Activated T-cell treated with anti-CD3 and anti-CD28 coated beads, Interleukin-2, amount 50 U/mL, for 72 hours (primary cell): ENCODE measurements at regions not wholly inside any gene's neighbourhood (a gene's known extent, or its start where the extent isn't known, plus 50 kb on each side); places are given as distances from the start of the nearest gene placed in this dataset.
"Not testable (repeated sequence)": the region's sequence is repeated elsewhere in the genome, so short reads cannot be mapped to it uniquely, and the experiment has no call there.

Source experiments
- ATAC-seq, 2 donors: fragments of 150-1000 bp; cut with Tn5 transposase; replicated peaks in 1 of 2; 2 replicates each; pipeline ENCODE4 v1.10.0; 2021; ENCODE audit warnings: moderate library complexity in 2 of 2, mild to moderate bottlenecking in 1 of 2
- DNase-seq, 2 donors: peaks; one replicate each; pipeline ENCODE4 v3.0.0; 2021 to 2022; ENCODE audit warnings: mixed read lengths in 1 of 2
- H3K27ac Mint-ChIP-seq: one replicate; pipeline ENCODE4 v1.8.0; 2022; ENCODE audit warnings: mild to moderate bottlenecking, moderate library complexity, mixed read lengths
- H3K27me3 Mint-ChIP-seq: one replicate; pipeline ENCODE4 v1.8.0; 2022; ENCODE audit warnings: low read depth, mixed read lengths
- H3K36me3 Mint-ChIP-seq, 2 donors: one replicate each; pipeline ENCODE4 v1.8.0; 2022; ENCODE audit warnings: mixed read lengths in 2 of 2, mild to moderate bottlenecking in 1 of 2; ENCODE audit not compliant: insufficient read depth in 2 of 2
- H3K4me1 Mint-ChIP-seq: one replicate; pipeline ENCODE4 v1.8.0; 2022; ENCODE audit warnings: low read depth, mixed read lengths
- H3K4me3 Mint-ChIP-seq, 2 donors: one replicate each; pipeline ENCODE4 v1.8.0; 2022; ENCODE audit warnings: mild to moderate bottlenecking in 2 of 2, mixed read lengths in 2 of 2, moderate library complexity in 2 of 2
- H3K9me3 Mint-ChIP-seq, 2 donors: one replicate each; pipeline ENCODE4 v1.8.0; 2022; ENCODE audit warnings: mixed read lengths in 2 of 2

- H3K9me3 Mint-ChIP-seq, H3K27ac Mint-ChIP-seq, DNase-seq, ATAC-seq, H3K4me1 Mint-ChIP-seq, H3K4me3 Mint-ChIP-seq: not testable (repeated sequence)
- Mint-ChIP-seq H3K27me3 (peaks cover 40% of the 10 kb centered on the region), H3K36me3 (peaks cover 5 to 11% of the 10 kb centered on the region in 2 donors)
Measured at GRCh38 chrX:13408599-13408998, 88.7 kb upstream of the ATXN3L start.

DNA sequence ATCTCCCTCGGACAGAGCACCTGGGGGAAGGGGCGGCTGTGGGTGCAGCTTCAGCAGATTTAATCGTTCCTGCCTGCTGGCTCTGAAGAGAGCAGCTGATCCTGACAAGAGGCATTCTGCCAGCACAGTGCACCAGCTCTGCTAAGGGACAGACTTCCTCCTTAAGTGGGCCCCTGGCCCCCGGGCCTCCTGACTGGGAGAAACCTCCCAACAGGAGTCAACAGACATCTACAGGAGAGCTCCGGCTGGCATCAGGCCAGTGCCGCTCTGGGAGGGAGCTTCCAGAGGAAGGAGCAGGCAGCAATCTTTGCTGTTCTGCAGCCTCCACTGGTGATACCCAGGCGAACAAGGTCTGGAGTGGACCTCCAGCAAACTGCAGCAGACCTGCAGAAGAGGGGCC, 84.9 kb upstream of the ATXN3L start:
- not testable (repeated sequence) for ATAC-seq, H3K9me3 Mint-ChIP-seq, DNase-seq, H3K4me1 Mint-ChIP-seq, H3K27ac Mint-ChIP-seq, H3K4me3 Mint-ChIP-seq
- Mint-ChIP-seq H3K27me3 (peaks cover 37% of the 10 kb centered on the region), H3K36me3 (peaks cover 5 to 11% of the 10 kb centered on the region in 2 donors)

DNA sequence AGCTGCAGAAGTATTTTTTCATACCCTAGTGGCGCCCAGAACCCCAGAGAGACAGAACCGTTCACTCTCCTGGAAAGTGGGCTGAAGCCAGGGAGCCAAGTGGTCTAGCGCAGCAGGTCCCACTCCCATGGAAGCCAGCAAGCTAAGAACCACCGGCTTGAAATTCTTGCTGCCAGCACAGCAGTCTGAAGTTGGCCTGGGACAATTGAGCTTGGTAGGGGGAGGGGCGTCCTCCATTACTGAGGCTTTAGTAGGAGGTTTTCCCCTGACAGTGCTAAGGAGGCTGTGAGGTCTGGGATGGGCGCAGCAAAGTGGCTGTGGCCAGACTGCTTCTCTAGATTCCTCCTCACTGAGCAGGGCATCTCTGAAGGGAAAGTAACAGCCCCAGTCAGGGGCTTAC, 84.5 kb upstream of the ATXN3L start:
- DNase-seq, result no peak
- Mint-ChIP-seq H3K4me1 (no peaks in the 10 kb centered on the region), H3K36me3 (peaks cover 5 to 11% of the 10 kb centered on the region in 2 donors), H3K27me3 (peaks cover 37% of the 10 kb centered on the region), H3K27ac (no peak overlapping the region), H3K4me3 (no peak overlapping the region), H3K9me3 (peaks cover 5 to 8% of the 10 kb centered on the region in 2 donors)
- no peak for ATAC-seq

DNA sequence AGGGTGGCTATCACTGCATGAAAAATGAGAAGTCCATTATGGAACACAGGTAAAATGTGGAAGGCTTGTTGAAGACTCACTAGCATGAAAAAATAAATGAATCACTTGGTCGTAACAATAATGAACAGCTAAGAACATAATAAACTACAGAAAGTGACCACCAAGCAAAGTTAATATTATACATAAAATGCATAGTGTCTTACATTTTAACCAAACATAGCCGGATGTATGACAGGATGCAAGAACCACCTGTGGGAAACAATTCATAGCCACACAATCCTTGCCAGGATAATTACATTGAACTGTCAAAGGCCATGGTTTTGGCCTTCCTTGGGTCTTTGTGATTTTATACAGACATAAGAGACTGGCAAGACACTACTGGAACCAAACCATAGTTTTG, 81.9 kb upstream of the ATXN3L start:
- Mint-ChIP-seq H3K4me3 (no peak overlapping the region), H3K9me3 (peaks cover 3 to 5% of the 10 kb centered on the region in 2 donors), H3K36me3 (peaks cover under 1 to 2% of the 10 kb centered on the region in 2 donors), H3K4me1 (peaks cover 10% of the 10 kb centered on the region), H3K27ac (no peak overlapping the region), H3K27me3 (peaks cover 29% of the 10 kb centered on the region)
- ATAC-seq (no peak), DNase-seq (no peak)

DNA sequence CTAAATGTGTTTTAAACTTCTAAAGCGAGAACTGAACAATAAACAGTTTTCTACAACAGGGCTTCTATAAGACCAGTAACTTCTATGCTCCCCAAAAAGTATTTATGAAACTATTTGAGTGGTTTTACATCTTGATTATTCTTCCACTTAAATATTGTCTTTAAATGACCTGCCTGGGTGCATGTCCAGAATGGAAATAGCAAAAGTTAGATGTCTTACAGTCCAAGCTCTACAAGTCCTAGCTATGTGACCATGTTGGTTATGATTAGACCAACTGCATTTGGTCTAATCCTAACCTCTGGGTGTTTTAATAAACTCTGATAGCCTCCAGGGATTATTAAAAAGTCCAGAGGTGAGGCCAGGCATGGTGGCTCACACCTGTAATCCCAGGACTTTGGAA, 79.0 kb upstream of the ATXN3L start:
- peaks cover 41% of the 10 kb centered on the region for H3K27me3 Mint-ChIP-seq
- no peak overlapping the region for H3K27ac Mint-ChIP-seq

DNA sequence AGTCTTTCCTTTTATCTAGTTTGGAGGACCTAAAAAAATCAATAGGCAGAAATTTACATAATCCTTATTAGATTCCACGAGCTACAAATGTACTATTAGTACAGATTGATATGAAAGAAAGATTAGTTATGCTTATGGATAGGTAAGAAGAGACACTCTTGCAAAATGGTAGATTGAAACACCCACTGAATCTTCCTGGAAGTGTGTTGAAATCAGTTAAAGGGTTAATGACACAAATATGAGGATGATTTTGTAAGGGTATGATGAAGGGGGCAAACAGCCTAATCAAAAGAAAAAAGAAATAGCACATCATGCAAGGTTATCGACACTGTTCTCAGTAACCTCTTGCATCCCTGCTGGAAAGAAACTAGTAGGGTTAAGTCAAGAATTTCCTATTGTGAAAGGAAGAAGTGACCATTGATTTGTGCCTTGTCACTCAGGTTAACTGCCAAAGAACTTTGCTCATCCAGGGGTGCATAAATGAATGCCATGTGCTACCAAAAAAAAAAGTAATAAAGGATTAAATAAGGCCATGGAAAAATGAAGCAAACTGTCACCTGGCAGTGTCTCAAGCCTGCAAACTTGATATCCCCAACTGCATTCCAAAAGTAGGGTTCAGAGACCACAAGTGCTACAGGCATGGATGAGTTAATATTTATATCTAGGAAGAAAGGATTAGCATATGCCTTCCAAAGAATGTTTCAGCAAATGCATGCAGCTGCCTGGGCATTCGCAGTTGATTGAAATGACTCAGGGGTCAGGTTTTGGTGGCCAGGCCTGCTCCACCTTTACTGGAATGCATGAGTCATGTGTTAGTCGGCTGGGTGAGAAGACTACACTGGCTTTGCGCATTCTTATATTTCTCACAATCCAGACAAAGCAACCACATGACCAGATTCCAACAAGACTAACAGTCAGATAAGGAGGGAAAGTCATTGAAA, 78.3 kb upstream of the ATXN3L start:
- Mint-ChIP-seq H3K27me3 (peaks cover 46% of the 10 kb centered on the region), H3K36me3 (peaks cover 1 to 2% of the 10 kb centered on the region in 2 donors), H3K4me3 (peak overlapping the region in 1 of 2 donors; percentile 27), H3K27ac (no peak overlapping the region), H3K4me1 (peaks cover 14% of the 10 kb centered on the region), H3K9me3 (peaks cover 12 to 13% of the 10 kb centered on the region in 2 donors)
- DNase-seq (peak; percentile 38), ATAC-seq (peak; percentile 87 to 96)

More for the DNA sequence above, 79.0 kb upstream of the ATXN3L start:
- no peak for DNase-seq
- H3K4me3 Mint-ChIP-seq, result no peak overlapping the region
- H3K4me1 Mint-ChIP-seq, result peaks cover 14% of the 10 kb centered on the region
- peaks cover 0 to 2% of the 10 kb centered on the region in 2 donors for H3K36me3 Mint-ChIP-seq
- ATAC-seq, result no peak
- H3K9me3 Mint-ChIP-seq, result peaks cover 10 to 13% of the 10 kb centered on the region in 2 donors

DNA sequence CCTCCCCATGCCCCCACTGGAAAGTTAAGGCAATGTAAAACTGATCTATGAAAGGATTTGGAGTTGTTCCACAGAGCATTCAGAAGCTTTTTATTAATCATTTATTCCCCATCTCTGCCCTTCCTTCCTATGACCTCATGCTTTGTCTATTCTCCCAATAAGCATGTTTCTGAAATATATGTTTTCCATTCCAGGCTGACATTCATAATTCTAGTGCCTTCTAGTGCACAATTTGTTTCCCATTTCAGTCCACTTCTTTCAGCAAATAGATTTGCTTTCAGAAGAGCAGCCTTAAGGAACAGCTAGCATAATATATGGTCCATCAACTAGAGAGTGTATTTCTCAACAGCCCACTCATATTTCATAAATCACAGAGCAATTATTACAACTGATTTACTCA, 77.1 kb upstream of the ATXN3L start:
- peaks cover 1 to 2% of the 10 kb centered on the region in 2 donors for H3K36me3 Mint-ChIP-seq
- peaks cover 14% of the 10 kb centered on the region for H3K4me1 Mint-ChIP-seq
- H3K9me3 Mint-ChIP-seq, result peaks cover 13% of the 10 kb centered on the region in 2 donors
- H3K27me3 Mint-ChIP-seq, result peaks cover 46% of the 10 kb centered on the region
- no peak overlapping the region for H3K27ac Mint-ChIP-seq
- ATAC-seq (no peak), DNase-seq (no peak)
- H3K4me3 Mint-ChIP-seq, result no peak overlapping the region

DNA sequence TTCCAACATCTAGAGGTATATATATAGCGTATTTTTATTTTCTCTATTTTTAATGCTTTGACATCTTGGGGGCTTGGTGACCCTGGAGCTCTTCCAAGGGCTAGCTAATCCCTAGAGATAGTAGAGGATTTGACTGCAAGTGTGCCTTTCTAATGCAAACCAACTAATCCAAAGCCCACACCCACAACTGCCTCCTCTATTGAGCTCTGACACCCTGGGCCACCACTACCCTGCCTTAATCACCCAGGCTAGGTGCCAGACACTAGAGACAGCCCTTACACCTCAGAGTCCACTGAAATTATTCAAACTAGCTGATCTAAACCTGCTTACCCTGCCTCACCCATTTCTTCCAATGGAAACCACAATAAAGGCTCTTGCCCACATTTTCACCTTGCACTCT, 69.6 kb upstream of the ATXN3L start:
- no peak for ATAC-seq
- H3K27ac Mint-ChIP-seq, result no peak overlapping the region
- H3K4me3 Mint-ChIP-seq, result no peak overlapping the region
- no peak for DNase-seq
- H3K27me3 Mint-ChIP-seq, result peaks cover 14% of the 10 kb centered on the region
- H3K9me3 Mint-ChIP-seq, result peaks cover 0 to 6% of the 10 kb centered on the region in 2 donors
- H3K36me3 Mint-ChIP-seq, result peaks cover 1 to 2% of the 10 kb centered on the region in 2 donors
- H3K4me1 Mint-ChIP-seq, result peaks cover 9% of the 10 kb centered on the region

GRCh38 chrX:13387666-13388494, 68.0 kb upstream of the ATXN3L start:
- peaks cover 9% of the 10 kb centered on the region for H3K4me1 Mint-ChIP-seq
- no peak overlapping the region for H3K27ac Mint-ChIP-seq
- peaks cover 0 to 2% of the 10 kb centered on the region in 2 donors for H3K36me3 Mint-ChIP-seq
- H3K9me3 Mint-ChIP-seq, result peaks cover 0 to 4% of the 10 kb centered on the region in 2 donors
- peak overlapping the region in 1 of 2 donors; percentile 9 for H3K4me3 Mint-ChIP-seq
- peak; percentile 14 to 34 for DNase-seq
- peaks cover 18% of the 10 kb centered on the region for H3K27me3 Mint-ChIP-seq
- peak; percentile 97 to 100 for ATAC-seq

- H3K4me1 Mint-ChIP-seq, result peaks cover 9% of the 10 kb centered on the region
- H3K27ac Mint-ChIP-seq, result no peak overlapping the region
- ATAC-seq (no peak), DNase-seq (no peak)
- H3K9me3 Mint-ChIP-seq, result peaks cover 0 to 3% of the 10 kb centered on the region in 2 donors
- no peak overlapping the region for H3K4me3 Mint-ChIP-seq
- H3K27me3 Mint-ChIP-seq, result peaks cover 28% of the 10 kb centered on the region
- peaks cover 0 to 2% of the 10 kb centered on the region in 2 donors for H3K36me3 Mint-ChIP-seq
Measured at GRCh38 chrX:13386636-13387035, 66.8 kb upstream of the ATXN3L start.

- H3K9me3 Mint-ChIP-seq, result peaks cover 0 to 3% of the 10 kb centered on the region in 2 donors
- H3K4me1 Mint-ChIP-seq, result peaks cover 9% of the 10 kb centered on the region
- H3K27me3 Mint-ChIP-seq, result peaks cover 28% of the 10 kb centered on the region
- no peak overlapping the region for H3K27ac Mint-ChIP-seq
- DNase-seq (no peak), ATAC-seq (no peak)
- H3K4me3 Mint-ChIP-seq, result no peak overlapping the region
- peaks cover 0 to 2% of the 10 kb centered on the region in 2 donors for H3K36me3 Mint-ChIP-seq
Measured at GRCh38 chrX:13386092-13386491, 66.2 kb upstream of the ATXN3L start.

- peaks cover 22% of the 10 kb centered on the region for H3K27me3 Mint-ChIP-seq
- H3K4me1 Mint-ChIP-seq, result peaks cover 27% of the 10 kb centered on the region
- H3K27ac Mint-ChIP-seq, result no peak overlapping the region
- H3K36me3 Mint-ChIP-seq, result peaks cover 0 to 2% of the 10 kb centered on the region in 2 donors
- no peak overlapping the region for H3K4me3 Mint-ChIP-seq
- no peak for ATAC-seq
- no peak for DNase-seq
- no peaks in the 10 kb centered on the region for H3K9me3 Mint-ChIP-seq
Measured at GRCh38 chrX:13383907-13384306, 64.1 kb upstream of the ATXN3L start.

- H3K9me3 Mint-ChIP-seq, result no peaks in the 10 kb centered on the region
- peaks cover 22% of the 10 kb centered on the region for H3K27me3 Mint-ChIP-seq
- H3K36me3 Mint-ChIP-seq, result no peaks in the 10 kb centered on the region
- DNase-seq, result no peak
- no peak overlapping the region for H3K4me3 Mint-ChIP-seq
- ATAC-seq, result no peak
- no peak overlapping the region for H3K27ac Mint-ChIP-seq
- H3K4me1 Mint-ChIP-seq, result peaks cover 25% of the 10 kb centered on the region
Measured at GRCh38 chrX:13381514-13381913, 61.7 kb upstream of the ATXN3L start.
